Ishikawa (cell line): ENCODE measurements at regions not wholly inside any gene's neighbourhood (a gene's known extent, or its start where the extent isn't known, plus 50 kb on each side); places are given as distances from the start of the nearest gene placed in this dataset.

Experiments
- CREB1 ChIP-seq: IDR thresholded peaks from 2 replicates; pipeline ENCODE4 v1.6.1; 2012; ENCODE audit warnings: low read depth
- ZBTB7A ChIP-seq: IDR thresholded peaks from 2 replicates; pipeline ENCODE4 v1.6.1; 2012; ENCODE audit warnings: low read depth

GRCh38 chr2:145156199-145156598 is 636.3 kb upstream of the ZEB2 start:
- TF ChIP-seq ZBTB7A, result no peak
- TF ChIP-seq CREB1, result no peak
